ENCODE measurements at regions not wholly inside any gene's neighbourhood (a gene's known extent, or its start where the extent isn't known, plus 50 kb on each side); places are given as distances from the start of the nearest gene placed in this dataset.

- no peak for TF ChIP-seq POLR2A (IDR thresholded peaks at IDR 0.05; ENCODE audit: borderline replicate concordance, extremely low read depth, insufficient read depth, insufficient read length)
- TF ChIP-seq EZH2 (IDR thresholded peaks at IDR 0.05): no peak
- TF ChIP-seq, protein P1, sequence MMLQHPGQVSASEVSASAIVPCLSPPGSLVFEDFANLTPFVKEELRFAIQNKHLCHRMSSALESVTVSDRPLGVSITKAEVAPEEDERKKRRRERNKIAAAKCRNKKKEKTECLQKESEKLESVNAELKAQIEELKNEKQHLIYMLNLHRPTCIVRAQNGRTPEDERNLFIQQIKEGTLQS (IDR thresholded peaks at IDR 0.05): no peak
- TF ChIP-seq POLR2AphosphoS5 (IDR thresholded peaks at IDR 0.05; ENCODE audit: low read depth, low read length): no peak
- TF ChIP-seq, protein P2, sequence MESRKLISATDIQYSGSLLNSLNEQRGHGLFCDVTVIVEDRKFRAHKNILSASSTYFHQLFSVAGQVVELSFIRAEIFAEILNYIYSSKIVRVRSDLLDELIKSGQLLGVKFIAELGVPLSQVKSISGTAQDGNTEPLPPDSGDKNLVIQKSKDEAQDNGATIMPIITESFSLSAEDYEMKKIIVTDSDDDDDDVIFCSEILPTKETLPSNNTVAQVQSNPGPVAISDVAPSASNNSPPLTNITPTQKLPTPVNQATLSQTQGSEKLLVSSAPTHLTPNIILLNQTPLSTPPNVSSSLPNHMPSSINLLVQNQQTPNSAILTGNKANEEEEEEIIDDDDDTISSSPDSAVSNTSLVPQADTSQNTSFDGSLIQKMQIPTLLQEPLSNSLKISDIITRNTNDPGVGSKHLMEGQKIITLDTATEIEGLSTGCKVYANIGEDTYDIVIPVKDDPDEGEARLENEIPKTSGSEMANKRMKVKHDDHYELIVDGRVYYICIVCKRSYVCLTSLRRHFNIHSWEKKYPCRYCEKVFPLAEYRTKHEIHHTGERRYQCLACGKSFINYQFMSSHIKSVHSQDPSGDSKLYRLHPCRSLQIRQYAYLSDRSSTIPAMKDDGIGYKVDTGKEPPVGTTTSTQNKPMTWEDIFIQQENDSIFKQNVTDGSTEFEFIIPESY (IDR thresholded peaks at IDR 0.05; ENCODE audit: extremely low read depth, insufficient replicate concordance, low read length): no peak
- TF ChIP-seq EZH2phosphoT487 (IDR thresholded peaks at IDR 0.05; ENCODE audit: borderline replicate concordance): no peak
- no peak for TF ChIP-seq SP1 (IDR thresholded peaks at IDR 0.05; ENCODE audit: low read depth)
- TF ChIP-seq, protein P3, sequence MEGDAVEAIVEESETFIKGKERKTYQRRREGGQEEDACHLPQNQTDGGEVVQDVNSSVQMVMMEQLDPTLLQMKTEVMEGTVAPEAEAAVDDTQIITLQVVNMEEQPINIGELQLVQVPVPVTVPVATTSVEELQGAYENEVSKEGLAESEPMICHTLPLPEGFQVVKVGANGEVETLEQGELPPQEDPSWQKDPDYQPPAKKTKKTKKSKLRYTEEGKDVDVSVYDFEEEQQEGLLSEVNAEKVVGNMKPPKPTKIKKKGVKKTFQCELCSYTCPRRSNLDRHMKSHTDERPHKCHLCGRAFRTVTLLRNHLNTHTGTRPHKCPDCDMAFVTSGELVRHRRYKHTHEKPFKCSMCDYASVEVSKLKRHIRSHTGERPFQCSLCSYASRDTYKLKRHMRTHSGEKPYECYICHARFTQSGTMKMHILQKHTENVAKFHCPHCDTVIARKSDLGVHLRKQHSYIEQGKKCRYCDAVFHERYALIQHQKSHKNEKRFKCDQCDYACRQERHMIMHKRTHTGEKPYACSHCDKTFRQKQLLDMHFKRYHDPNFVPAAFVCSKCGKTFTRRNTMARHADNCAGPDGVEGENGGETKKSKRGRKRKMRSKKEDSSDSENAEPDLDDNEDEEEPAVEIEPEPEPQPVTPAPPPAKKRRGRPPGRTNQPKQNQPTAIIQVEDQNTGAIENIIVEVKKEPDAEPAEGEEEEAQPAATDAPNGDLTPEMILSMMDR (IDR thresholded peaks at IDR 0.05 in 2 of 3, conservative IDR thresholded peaks at IDR 0.05 in 1 of 3; ENCODE audit: borderline replicate concordance in 1 of 3, insufficient read depth in 1 of 3, low read depth in 2 of 3, low read length in 2 of 3): no peak
- no peak for TF ChIP-seq ZFX (IDR thresholded peaks at IDR 0.05)
- TF ChIP-seq RAD21 (IDR thresholded peaks at IDR 0.05; ENCODE audit: low read depth): no peak
- TF ChIP-seq, protein P4, sequence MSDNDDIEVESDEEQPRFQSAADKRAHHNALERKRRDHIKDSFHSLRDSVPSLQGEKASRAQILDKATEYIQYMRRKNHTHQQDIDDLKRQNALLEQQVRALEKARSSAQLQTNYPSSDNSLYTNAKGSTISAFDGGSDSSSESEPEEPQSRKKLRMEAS (IDR thresholded peaks at IDR 0.05): no peak
These were observed 75.1 kb downstream of the C1QL2 start for GRCh38 chr2:119083416-119083815.

Data from HCT116 (cell line).